ENCODE measurements at regions not wholly inside any gene's neighbourhood (a gene's known extent, or its start where the extent isn't known, plus 50 kb on each side); places are given as distances from the start of the nearest gene placed in this dataset.

- peaks cover 5% of the 10 kb centered on the region for H3K36me3 Mint-ChIP-seq (ENCODE audit: low read depth)
- peaks cover 16% of the 10 kb centered on the region for H3K9me3 Mint-ChIP-seq
- CTCF ChIA-PET = no interaction called here
- no peaks in the 10 kb centered on the region for H3K27me3 Mint-ChIP-seq (ENCODE audit: low read depth)
- no peak for DNase-seq
- H3K4me3 Mint-ChIP-seq = no peak overlapping the region
- H3K27ac Mint-ChIP-seq = no peak overlapping the region
- H3K4me1 Mint-ChIP-seq (ENCODE audit: low read depth) = no peaks in the 10 kb centered on the region
- intact Hi-C loops (cut with micrococcal nuclease) = no loop called here
Observed at GRCh38 chr2:10520154-10520553, 72.0 kb upstream of the ODC1 start.

GRCh38 chr2:10519394-10519740 lies 71.2 kb upstream of the ODC1 start:
- peaks cover 5% of the 10 kb centered on the region for H3K36me3 Mint-ChIP-seq (ENCODE audit: low read depth)
- H3K27ac Mint-ChIP-seq = no peak overlapping the region
- DNase-seq = no peak
- no peaks in the 10 kb centered on the region for H3K27me3 Mint-ChIP-seq (ENCODE audit: low read depth)
- intact Hi-C loops (cut with micrococcal nuclease) = no loop called here
- no peak overlapping the region for H3K4me3 Mint-ChIP-seq
- CTCF ChIA-PET = no interaction called here
- peaks cover 23% of the 10 kb centered on the region for H3K9me3 Mint-ChIP-seq
- no peaks in the 10 kb centered on the region for H3K4me1 Mint-ChIP-seq (ENCODE audit: low read depth)

- Mint-ChIP-seq H3K27me3 (ENCODE audit: low read depth) (no peaks in the 10 kb centered on the region), H3K36me3 (ENCODE audit: low read depth) (peaks cover 5% of the 10 kb centered on the region), H3K4me1 (ENCODE audit: low read depth) (no peaks in the 10 kb centered on the region), H3K27ac (no peak overlapping the region), H3K9me3 (peaks cover 23% of the 10 kb centered on the region), H3K4me3 (no peak overlapping the region)
- no peak for DNase-seq
- CTCF ChIA-PET = no interaction called here
- intact Hi-C loops (cut with micrococcal nuclease) = no loop called here
Observed at GRCh38 chr2:10518470-10519393, 70.6 kb upstream of the ODC1 start.

DNA sequence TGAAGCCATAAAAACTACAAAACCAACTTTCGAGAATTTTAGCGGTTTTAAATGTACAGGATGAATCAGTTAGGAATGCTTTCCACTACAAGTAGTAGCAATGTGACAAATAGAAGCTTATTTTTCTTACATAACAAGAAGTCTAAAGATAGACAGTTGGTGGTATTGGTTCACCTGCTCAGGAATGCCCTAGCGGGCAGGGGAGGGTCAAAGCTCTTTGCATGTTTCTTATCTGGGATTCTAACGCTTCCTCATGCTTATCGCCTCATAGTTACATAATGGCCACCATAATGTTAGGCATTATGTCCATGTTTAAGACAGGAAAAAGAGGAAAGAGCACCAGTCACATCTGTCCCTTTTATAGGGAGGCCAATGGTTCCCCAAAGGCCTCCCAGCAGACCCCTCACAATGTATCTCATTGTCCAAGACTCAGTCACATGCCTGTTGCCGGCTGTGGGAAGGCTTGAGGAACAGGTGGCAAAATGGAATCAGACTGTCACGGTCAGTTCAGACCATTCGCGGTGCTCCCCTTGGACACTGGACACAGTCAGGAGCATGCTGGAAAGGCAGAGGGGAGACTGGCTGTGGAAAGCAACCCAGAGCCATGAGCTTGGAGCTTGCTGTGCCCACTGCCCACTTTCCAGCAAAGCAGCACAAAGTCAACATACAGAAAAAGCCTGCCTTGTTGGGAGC lies 69.4 kb upstream of the ODC1 start:
- H3K36me3 Mint-ChIP-seq (ENCODE audit: low read depth) = peaks cover 5% of the 10 kb centered on the region
- no peaks in the 10 kb centered on the region for H3K4me1 Mint-ChIP-seq (ENCODE audit: low read depth)

DNA sequence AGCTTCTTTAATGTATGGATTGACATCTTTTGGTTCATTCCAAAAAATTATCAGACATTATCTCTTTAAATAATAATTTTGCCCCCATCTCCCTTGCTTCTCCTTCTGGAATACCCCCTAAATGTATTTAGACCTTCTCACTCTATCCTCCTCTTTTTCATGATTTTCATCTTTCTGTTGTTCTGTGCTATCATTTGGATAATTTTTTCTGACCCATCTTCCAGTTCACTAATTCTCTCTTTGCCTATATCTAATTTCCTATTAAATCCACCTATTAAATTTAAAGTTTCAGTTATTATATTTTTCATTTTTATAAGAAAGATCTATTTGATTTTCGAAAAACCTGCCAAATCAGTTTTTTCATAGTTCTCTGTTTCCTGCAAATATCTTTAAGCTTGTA lies 67.8 kb upstream of the ODC1 start:
- intact Hi-C loops (cut with micrococcal nuclease) = no loop called here
- Mint-ChIP-seq H3K36me3 (ENCODE audit: low read depth) (peaks cover 5% of the 10 kb centered on the region), H3K27ac (no peak overlapping the region), H3K4me1 (ENCODE audit: low read depth) (no peaks in the 10 kb centered on the region), H3K4me3 (no peak overlapping the region), H3K9me3 (peaks cover 23% of the 10 kb centered on the region), H3K27me3 (ENCODE audit: low read depth) (no peaks in the 10 kb centered on the region)
- DNase-seq = no peak
- CTCF ChIA-PET = interaction anchor here (0.6 to 0.7 kb wide), 2 partner anchors 17 to 108 kb away, joined by 3 to 4 read pairs; no protein-coding TSS in a partner anchor

More for the DNA sequence above, 69.4 kb upstream of the ODC1 start:
- no peak for DNase-seq
- no peaks in the 10 kb centered on the region for H3K27me3 Mint-ChIP-seq (ENCODE audit: low read depth)
- H3K4me3 Mint-ChIP-seq = no peak overlapping the region
- H3K27ac Mint-ChIP-seq = no peak overlapping the region
- H3K9me3 Mint-ChIP-seq = peaks cover 23% of the 10 kb centered on the region
- CTCF ChIA-PET = no interaction called here
- intact Hi-C loops (cut with micrococcal nuclease) = no loop called here

- no peak overlapping the region for H3K4me3 Mint-ChIP-seq
Observed at GRCh38 chr2:10514743-10515142, 66.6 kb upstream of the ODC1 start.

DNA sequence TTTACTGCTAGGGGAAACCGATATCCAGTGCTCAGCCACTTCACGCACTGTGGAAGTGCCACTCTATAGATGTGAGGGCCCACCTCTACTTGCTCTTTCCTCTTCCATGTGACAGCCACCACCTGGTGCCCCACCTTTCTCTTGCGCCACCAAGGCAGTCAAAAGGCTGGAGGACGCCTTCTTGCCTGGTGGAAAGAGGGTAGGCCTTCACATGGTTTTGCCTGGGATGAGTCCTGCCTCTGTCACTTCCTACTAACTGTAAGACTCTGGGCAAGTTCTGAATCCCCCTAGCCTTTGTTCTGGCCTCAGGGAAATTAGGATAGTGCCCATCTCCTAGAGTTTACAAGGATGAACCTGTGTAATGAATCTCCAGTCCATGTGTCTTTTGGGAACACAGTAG lies 66.1 kb upstream of the ODC1 start:
- Mint-ChIP-seq H3K9me3 (peaks cover 23% of the 10 kb centered on the region), H3K36me3 (ENCODE audit: low read depth) (peaks cover 5% of the 10 kb centered on the region), H3K4me1 (ENCODE audit: low read depth) (no peaks in the 10 kb centered on the region), H3K27ac (no peak overlapping the region), H3K27me3 (ENCODE audit: low read depth) (no peaks in the 10 kb centered on the region), H3K4me3 (no peak overlapping the region)
- CTCF ChIA-PET = no interaction called here
- no peak for DNase-seq
- intact Hi-C loops (cut with micrococcal nuclease) = no loop called here

More at GRCh38 chr2:10514743-10515142, 66.6 kb upstream of the ODC1 start:
- Mint-ChIP-seq H3K27ac (no peak overlapping the region), H3K27me3 (ENCODE audit: low read depth) (no peaks in the 10 kb centered on the region), H3K4me1 (ENCODE audit: low read depth) (no peaks in the 10 kb centered on the region), H3K36me3 (ENCODE audit: low read depth) (peaks cover 5% of the 10 kb centered on the region), H3K9me3 (peaks cover 23% of the 10 kb centered on the region)
- CTCF ChIA-PET = no interaction called here
- intact Hi-C loops (cut with micrococcal nuclease) = no loop called here
- DNase-seq = no peak

- H3K36me3 Mint-ChIP-seq (ENCODE audit: low read depth) = peaks cover 5% of the 10 kb centered on the region
Observed at GRCh38 chr2:10513201-10513600, 65.1 kb upstream of the ODC1 start.

DNA sequence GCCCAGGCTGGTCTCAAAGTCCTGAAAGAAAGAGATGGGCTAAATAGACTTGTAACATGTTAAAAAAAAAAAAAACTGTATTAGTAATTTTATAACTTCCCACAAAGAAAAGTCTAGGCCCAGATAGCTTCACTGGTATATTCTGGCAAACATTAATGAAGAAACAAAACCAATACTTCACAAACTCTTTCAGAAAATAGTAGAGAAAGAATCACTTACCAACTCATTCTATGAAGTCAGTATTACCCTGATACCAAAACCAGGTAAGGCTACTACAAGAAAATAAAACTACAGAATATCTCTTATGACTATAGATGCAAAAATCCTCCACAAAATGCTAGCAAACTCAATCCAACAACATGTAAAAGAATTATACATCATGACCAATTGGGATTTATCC lies 59.9 kb upstream of the ODC1 start:
- Mint-ChIP-seq H3K27me3 (ENCODE audit: low read depth) (no peaks in the 10 kb centered on the region), H3K27ac (no peak overlapping the region), H3K4me1 (ENCODE audit: low read depth) (no peaks in the 10 kb centered on the region), H3K36me3 (ENCODE audit: low read depth) (no peaks in the 10 kb centered on the region), H3K9me3 (no peaks in the 10 kb centered on the region), H3K4me3 (no peak overlapping the region)
- intact Hi-C loops (cut with micrococcal nuclease) = no loop called here
- no peak for DNase-seq
- CTCF ChIA-PET = no interaction called here

More at GRCh38 chr2:10513201-10513600, 65.1 kb upstream of the ODC1 start:
- peaks cover 23% of the 10 kb centered on the region for H3K9me3 Mint-ChIP-seq
- intact Hi-C loops (cut with micrococcal nuclease) = no loop called here
- H3K4me1 Mint-ChIP-seq (ENCODE audit: low read depth) = no peaks in the 10 kb centered on the region
- no peak overlapping the region for H3K4me3 Mint-ChIP-seq
- H3K27ac Mint-ChIP-seq = no peak overlapping the region
- no peak for DNase-seq
- H3K27me3 Mint-ChIP-seq (ENCODE audit: low read depth) = no peaks in the 10 kb centered on the region
- CTCF ChIA-PET = no interaction called here

GRCh38 chr2:10507106-10507505 lies 59.0 kb upstream of the ODC1 start:
- intact Hi-C loops (cut with micrococcal nuclease) = no loop called here
- Mint-ChIP-seq H3K27ac (no peak overlapping the region), H3K27me3 (ENCODE audit: low read depth) (no peaks in the 10 kb centered on the region), H3K4me3 (no peak overlapping the region), H3K9me3 (no peaks in the 10 kb centered on the region), H3K36me3 (ENCODE audit: low read depth) (no peaks in the 10 kb centered on the region), H3K4me1 (ENCODE audit: low read depth) (no peaks in the 10 kb centered on the region)
- CTCF ChIA-PET = no interaction called here
- DNase-seq = no peak

DNA sequence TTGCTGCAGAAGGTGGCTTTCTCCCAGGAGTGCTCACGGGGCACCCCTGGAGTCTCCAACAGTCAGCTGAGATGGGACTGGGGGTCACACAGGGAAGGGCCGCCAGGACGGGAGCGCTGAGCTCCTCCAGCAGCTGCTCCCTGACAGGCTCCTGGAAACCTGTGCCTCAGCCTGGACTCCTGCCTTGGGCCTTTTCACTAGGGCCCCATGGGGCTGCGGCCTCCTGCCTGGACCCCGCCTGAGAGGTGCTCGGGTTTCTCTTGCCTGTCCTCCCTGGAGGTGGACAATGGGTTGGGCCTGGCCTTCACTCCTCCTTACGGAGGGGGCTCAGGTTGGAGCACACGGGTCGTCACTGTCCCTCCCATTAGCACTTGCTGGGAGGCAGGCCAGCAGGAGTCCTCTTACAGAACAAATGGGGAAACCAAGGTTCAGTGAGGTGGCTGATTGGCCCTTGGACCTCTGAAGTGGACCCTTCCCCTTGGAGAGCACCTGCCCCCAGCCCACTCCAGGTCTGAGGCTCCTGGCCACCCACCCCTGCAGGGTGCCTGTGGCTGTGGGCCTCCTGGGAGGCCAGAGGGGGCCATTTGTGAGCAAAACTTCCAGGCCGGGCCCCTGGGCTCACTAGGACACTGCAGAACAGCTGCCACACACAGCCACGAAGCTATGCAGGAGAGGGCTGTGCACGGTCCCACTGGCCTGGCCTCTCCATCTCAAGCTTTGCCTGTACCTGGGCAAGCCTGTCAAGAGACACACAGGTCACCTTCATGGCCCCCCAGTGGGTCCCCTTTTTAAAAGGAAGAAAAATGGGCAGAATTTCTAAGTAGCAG lies 57.1 kb upstream of the ODC1 start:
- CTCF ChIA-PET = no interaction called here
- Mint-ChIP-seq H3K4me3 (no peak overlapping the region), H3K36me3 (ENCODE audit: low read depth) (no peaks in the 10 kb centered on the region), H3K27me3 (ENCODE audit: low read depth) (no peaks in the 10 kb centered on the region), H3K4me1 (ENCODE audit: low read depth) (no peaks in the 10 kb centered on the region), H3K27ac (no peak overlapping the region), H3K9me3 (no peaks in the 10 kb centered on the region)
- intact Hi-C loops (cut with micrococcal nuclease) = no loop called here
- no peak for DNase-seq

- CTCF ChIA-PET = no interaction called here
- DNase-seq = no peak
- Mint-ChIP-seq H3K36me3 (ENCODE audit: low read depth) (no peaks in the 10 kb centered on the region), H3K4me3 (no peak overlapping the region), H3K27me3 (ENCODE audit: low read depth) (no peaks in the 10 kb centered on the region), H3K4me1 (ENCODE audit: low read depth) (no peaks in the 10 kb centered on the region), H3K27ac (no peak overlapping the region), H3K9me3 (no peaks in the 10 kb centered on the region)
- intact Hi-C loops (cut with micrococcal nuclease) = no loop called here
Observed at GRCh38 chr2:10504370-10504993, 56.4 kb upstream of the ODC1 start.

All from activated naive CD4-positive, alpha-beta T cell treated with anti-CD3 and anti-CD28 coated beads for 36 hours (primary cell).